ENCODE measurements at regions not wholly inside any gene's neighbourhood (a gene's known extent, or its start where the extent isn't known, plus 50 kb on each side); places are given as distances from the start of the nearest gene placed in this dataset.
"Not testable (repeated sequence)": the region's sequence is repeated elsewhere in the genome, so short reads cannot be mapped to it uniquely, and the experiment has no call there.

GRCh38 chrX:47776292-47777006 lies 60.3 kb upstream of the ZNF81 start:
- DNase-seq (no peak), ATAC-seq (ENCODE audit: low FRiP score in 2 of 2) (no peak)
- WGBS, 2 donors = 44 to 80% methylated on average over 4 of the region's 4 CpGs
- H3K27ac ChIP-seq = no peak overlapping the region
- no peaks in the 10 kb centered on the region for H3K9me3 ChIP-seq
- no peak overlapping the region for H3K4me3 ChIP-seq
- H3K27me3 ChIP-seq = no peaks in the 10 kb centered on the region
- no peaks in the 10 kb centered on the region for H3K4me1 ChIP-seq
- no peaks in the 10 kb centered on the region for H3K36me3 ChIP-seq
- TF ChIP-seq POLR2AphosphoS5 (IDR thresholded peaks at IDR 0.05) = no peak
- no peak for TF ChIP-seq POLR2A (IDR thresholded peaks at IDR 0.05)
- no peak for TF ChIP-seq EP300 (IDR thresholded peaks at IDR 0.05)
- TF ChIP-seq, protein P1, sequence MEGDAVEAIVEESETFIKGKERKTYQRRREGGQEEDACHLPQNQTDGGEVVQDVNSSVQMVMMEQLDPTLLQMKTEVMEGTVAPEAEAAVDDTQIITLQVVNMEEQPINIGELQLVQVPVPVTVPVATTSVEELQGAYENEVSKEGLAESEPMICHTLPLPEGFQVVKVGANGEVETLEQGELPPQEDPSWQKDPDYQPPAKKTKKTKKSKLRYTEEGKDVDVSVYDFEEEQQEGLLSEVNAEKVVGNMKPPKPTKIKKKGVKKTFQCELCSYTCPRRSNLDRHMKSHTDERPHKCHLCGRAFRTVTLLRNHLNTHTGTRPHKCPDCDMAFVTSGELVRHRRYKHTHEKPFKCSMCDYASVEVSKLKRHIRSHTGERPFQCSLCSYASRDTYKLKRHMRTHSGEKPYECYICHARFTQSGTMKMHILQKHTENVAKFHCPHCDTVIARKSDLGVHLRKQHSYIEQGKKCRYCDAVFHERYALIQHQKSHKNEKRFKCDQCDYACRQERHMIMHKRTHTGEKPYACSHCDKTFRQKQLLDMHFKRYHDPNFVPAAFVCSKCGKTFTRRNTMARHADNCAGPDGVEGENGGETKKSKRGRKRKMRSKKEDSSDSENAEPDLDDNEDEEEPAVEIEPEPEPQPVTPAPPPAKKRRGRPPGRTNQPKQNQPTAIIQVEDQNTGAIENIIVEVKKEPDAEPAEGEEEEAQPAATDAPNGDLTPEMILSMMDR (IDR thresholded peaks at IDR 0.05) = no peak

GRCh38 chrX:47772764-47773163 lies 63.9 kb upstream of the ZNF81 start:
- Histone ChIP-seq H3K4me3 (no peak overlapping the region), H3K27ac (no peak overlapping the region), H3K27me3 (no peaks in the 10 kb centered on the region), H3K9me3 (peaks cover 0 to 8% (median 0%) of the 10 kb centered on the region in 4 donors), H3K36me3 (no peaks in the 10 kb centered on the region), H3K4me1 (no peaks in the 10 kb centered on the region)
- WGBS, 2 donors = 19 to 61% methylated on average over 2 of the region's 2 CpGs
- no peak for DNase-seq
- no peak for ATAC-seq (ENCODE audit: low FRiP score in 2 of 2)
- TF ChIP-seq, protein P1 (IDR thresholded peaks at IDR 0.05) = no peak
- TF ChIP-seq POLR2A (IDR thresholded peaks at IDR 0.05) = no peak
- TF ChIP-seq POLR2AphosphoS5 (IDR thresholded peaks at IDR 0.05) = no peak
- TF ChIP-seq EP300 (IDR thresholded peaks at IDR 0.05) = no peak

GRCh38 chrX:47771473-47771872 lies 65.2 kb upstream of the ZNF81 start:
- DNase-seq (no peak), ATAC-seq (ENCODE audit: low FRiP score in 2 of 2) (no peak)
- TF ChIP-seq POLR2A (IDR thresholded peaks at IDR 0.05) (no peak), POLR2AphosphoS5 (IDR thresholded peaks at IDR 0.05) (no peak), EP300 (IDR thresholded peaks at IDR 0.05) (no peak)
- TF ChIP-seq, protein P1 (IDR thresholded peaks at IDR 0.05) = no peak

GRCh38 chrX:47762826-47763225 lies 73.9 kb upstream of the ZNF81 start:
- ATAC-seq (ENCODE audit: low FRiP score in 2 of 2); H3K27ac ChIP-seq; H3K27me3 ChIP-seq; H3K4me3 ChIP-seq; H3K4me1 ChIP-seq; H3K9me3 ChIP-seq; H3K36me3 ChIP-seq; DNase-seq: not testable (repeated sequence)
- 100% methylated on average over 1 of the region's 1 CpG for WGBS, 2 donors

More at GRCh38 chrX:47771473-47771872, 65.2 kb upstream of the ZNF81 start:
- 83 to 91% methylated on average over 1 of the region's 1 CpG for WGBS, 2 donors
- no peaks in the 10 kb centered on the region for H3K27me3 ChIP-seq
- no peaks in the 10 kb centered on the region for H3K4me1 ChIP-seq
- H3K27ac ChIP-seq = no peak overlapping the region
- H3K4me3 ChIP-seq = no peak overlapping the region
- peaks cover 0 to 8% (median 0%) of the 10 kb centered on the region in 4 donors for H3K9me3 ChIP-seq
- H3K36me3 ChIP-seq = no peaks in the 10 kb centered on the region

- no peaks in the 10 kb centered on the region for H3K27me3 ChIP-seq
- ATAC-seq (ENCODE audit: low FRiP score in 2 of 2) (no peak), DNase-seq (no peak)
- H3K9me3 ChIP-seq = no peaks in the 10 kb centered on the region
- H3K4me1 ChIP-seq = no peaks in the 10 kb centered on the region
- H3K27ac ChIP-seq = no peak overlapping the region
- TF ChIP-seq, protein P1 (IDR thresholded peaks at IDR 0.05) = no peak
- TF ChIP-seq POLR2A (IDR thresholded peaks at IDR 0.05) (no peak), EP300 (IDR thresholded peaks at IDR 0.05) (no peak), POLR2AphosphoS5 (IDR thresholded peaks at IDR 0.05) (no peak)
- whole genome bisulfite sequencing, 2 donors = 52 to 75% methylated on average over 7 of the region's 7 CpGs
- no peak overlapping the region for H3K4me3 ChIP-seq
- no peaks in the 10 kb centered on the region for H3K36me3 ChIP-seq
Observed at GRCh38 chrX:47752685-47753084, 84.0 kb upstream of the ZNF81 start.
